CD4-positive, alpha-beta T cell treated with Interleukin-10 for 1 hour (primary cell): ENCODE measurements at regions not wholly inside any gene's neighbourhood (a gene's known extent, or its start where the extent isn't known, plus 50 kb on each side); places are given as distances from the start of the nearest gene placed in this dataset.

Experiments
- DNase-seq: peaks from one replicate; pipeline ENCODE4 v3.0.0-alpha.2; 2020

DNA sequence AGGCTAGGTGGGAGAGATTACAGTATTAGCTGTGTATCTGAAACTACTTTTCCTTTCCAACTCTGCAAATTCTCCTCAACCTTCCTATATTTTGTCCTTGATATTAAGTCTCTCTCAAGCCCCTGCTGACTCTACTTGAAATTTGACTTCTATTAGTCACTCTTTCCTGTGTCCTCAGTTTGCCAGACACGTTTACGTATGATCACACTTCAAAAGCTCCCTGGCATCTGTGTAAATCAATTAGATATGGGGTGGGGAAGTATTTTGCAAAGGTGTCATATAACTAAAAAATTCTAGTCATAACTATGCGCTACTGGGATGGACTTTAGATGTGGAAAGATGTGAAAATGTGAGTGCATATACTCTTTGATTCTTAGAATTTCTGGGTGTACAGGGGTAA, 67.4 kb upstream of the ARHGAP24 start:
- DNase-seq: no peak

DNA sequence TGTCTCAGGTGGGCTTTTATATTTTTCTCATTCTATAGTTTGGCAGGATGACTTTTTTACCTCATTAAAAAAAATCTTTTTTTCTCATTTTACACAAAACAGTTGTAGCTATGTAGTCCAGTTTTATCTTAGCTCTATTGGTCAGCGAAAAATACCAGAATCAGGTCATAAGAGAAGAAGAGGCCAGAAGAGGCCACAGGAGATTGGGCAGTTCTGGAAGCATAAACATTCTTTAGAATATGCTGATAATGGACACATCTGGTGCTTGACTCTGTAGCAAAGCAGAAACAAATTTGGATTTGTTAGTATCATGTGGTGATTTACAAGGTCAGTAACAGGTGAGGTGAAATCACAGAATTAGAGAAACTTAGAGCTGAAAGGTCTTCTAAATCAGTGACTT, 66.6 kb upstream of the ARHGAP24 start:
- DNase-seq: no peak

DNA sequence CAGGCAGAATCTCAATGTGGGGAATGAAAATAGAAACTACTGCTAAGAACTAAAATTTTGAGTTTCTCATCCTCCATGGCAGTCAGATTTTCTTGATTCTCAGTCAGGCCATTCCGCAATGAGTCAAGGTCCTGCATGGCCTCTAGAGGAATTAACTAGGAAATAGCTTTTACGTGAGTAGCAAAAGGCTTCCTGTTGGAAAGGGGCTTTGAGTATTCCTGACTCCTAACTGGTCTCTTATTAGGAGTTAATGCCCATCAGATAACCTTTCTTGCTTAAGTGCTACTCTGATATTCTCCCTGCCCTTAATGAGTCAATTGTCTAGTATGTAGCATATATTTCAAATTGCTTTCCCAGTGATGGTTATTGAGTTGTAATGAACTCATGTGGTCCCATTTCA, 65.7 kb upstream of the ARHGAP24 start:
- DNase-seq: no peak

DNA sequence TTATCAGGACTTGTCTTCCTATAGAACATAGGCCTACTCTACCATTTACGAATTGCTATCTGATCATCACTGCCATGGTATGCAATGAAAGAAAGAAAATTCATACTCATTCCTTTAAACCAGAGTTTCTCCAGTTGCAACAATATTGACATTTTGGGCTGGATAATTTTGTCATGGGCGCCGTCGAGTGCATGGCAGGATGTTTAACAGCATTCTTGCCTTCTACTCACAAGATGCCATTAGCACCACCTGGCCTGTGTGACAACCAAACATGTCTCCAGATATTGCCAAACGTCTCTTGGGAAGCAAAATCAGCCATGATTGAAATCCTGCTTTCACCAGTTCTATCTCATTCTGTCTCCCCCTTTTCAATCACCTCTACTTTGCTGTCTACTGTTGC, 63.6 kb upstream of the ARHGAP24 start:
- no peak for DNase-seq

DNA sequence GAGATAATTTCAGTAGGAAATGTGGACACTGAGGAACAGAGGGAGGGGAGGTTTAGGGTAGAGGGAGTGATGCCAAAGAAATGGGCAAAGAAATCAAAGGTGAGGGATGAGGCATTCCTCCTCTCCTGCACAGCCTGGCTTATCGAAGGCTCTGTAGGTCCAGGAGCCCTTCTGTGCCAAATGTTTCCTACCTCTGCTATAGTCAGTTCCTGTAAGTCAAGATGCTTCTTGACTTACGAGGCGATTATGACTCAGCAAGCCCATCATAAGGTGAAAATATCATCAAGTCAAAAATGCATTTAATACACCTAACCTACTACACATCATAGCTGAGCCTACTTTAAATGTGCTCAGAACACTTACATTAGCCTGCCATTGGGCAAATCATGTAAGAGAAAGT, 60.0 kb upstream of the ARHGAP24 start:
- DNase-seq: no peak

DNA sequence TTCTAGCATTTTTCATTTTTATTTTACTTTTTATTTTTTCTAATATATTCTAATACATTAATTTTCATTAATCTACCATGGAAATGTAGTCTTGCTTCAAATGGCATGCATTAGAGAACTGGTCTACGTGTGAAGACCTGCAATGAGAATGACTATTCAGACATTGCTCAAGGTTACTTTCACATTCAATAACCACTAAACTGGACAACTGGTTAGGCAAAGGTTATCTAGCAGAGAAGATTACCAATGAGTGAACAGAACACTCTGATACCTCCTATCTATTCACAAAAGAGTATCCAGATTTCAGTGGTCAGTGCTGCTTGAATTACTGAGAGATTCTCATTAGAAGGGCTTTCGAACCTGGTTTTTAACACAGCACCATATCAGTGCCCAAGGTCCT, 58.9 kb upstream of the ARHGAP24 start:
- DNase-seq: no peak

DNA sequence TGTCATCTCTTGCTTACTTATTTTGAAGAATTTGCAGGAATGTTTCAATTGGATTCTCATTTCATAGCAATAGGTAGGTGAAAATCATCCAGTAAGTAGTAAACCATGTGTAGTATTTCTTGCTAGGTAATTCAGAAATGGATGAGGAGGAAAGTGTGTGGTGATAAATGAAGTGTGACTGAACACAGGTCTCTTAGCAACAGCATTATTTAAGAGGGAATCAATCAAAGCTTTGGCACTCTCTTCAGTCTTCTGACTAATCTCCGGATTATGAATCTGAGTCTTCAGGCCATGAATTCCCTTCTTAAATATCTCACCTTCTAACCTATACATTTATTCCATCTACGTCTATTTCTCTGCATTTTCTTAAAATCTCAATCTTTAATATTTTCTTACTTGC, 55.8 kb upstream of the ARHGAP24 start:
- DNase-seq: no peak

DNA sequence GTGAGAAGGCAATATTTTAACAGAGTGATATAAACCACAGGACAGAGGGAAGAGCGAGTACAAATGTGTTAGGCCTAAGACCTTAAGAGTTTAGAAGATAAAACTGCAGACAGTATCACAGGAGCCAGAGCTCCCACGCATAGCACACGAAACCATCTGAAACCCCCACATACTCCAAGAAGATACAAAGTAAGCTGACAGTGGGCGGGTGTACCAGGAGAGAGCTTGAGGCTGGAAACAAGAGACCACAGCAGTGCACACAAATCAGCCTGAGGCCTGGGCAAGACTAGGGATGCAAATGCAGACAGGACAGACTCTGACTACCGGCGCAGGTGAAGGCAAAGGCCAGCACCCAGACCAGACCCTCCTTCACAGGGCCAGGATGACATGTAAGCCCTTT, 54.1 kb upstream of the ARHGAP24 start:
- DNase-seq: no peak

DNA sequence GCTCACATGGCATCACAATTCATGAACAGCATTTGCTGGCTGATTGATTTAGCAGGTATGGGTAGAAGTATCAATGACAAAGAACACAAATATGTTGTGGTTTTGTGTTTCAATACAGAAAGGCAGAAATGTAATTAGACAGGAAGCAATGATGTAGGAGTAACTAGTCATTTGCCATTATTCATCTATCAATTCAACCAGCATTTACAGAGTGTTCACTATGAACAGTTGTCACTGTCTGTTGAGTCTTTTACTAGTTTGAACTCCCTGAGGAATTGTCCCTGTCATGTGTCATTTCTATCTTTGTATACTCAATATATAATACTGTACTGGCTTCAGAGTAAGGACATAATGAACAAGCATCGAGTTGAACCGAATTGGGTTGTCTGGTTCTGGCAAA, 51.5 kb upstream of the ARHGAP24 start:
- DNase-seq: no peak
